ENCODE measurements at regions not wholly inside any gene's neighbourhood (a gene's known extent, or its start where the extent isn't known, plus 50 kb on each side); places are given as distances from the start of the nearest gene placed in this dataset.

- ATAC-seq: no peak
- TF ChIP-seq ZFP3 (CRISPR knock-in tag; IDR thresholded peaks at IDR 0.05): no peak
- no peak for TF ChIP-seq CSRNP3 (CRISPR knock-in tag; IDR thresholded peaks at IDR 0.05)
- TF ChIP-seq ZC3H10 (CRISPR knock-in tag; IDR thresholded peaks at IDR 0.05): no peak
- TF ChIP-seq OSR1 (CRISPR knock-in tag; IDR thresholded peaks at IDR 0.05): no peak
- no peak for TF ChIP-seq PPARA (CRISPR knock-in tag; IDR thresholded peaks at IDR 0.05; ENCODE audit: borderline replicate concordance)
- no peak for TF ChIP-seq RARB (CRISPR knock-in tag; IDR thresholded peaks at IDR 0.05)
- no peak for TF ChIP-seq ESRRG (CRISPR knock-in tag; IDR thresholded peaks at IDR 0.05)
- TF ChIP-seq GLIS3 (CRISPR knock-in tag; IDR thresholded peaks at IDR 0.05): no peak
- no peak for TF ChIP-seq BACH2 (CRISPR knock-in tag; IDR thresholded peaks at IDR 0.05; ENCODE audit: borderline replicate concordance)
- TF ChIP-seq CREB5 (CRISPR knock-in tag; IDR thresholded peaks at IDR 0.05; ENCODE audit: low read depth): no peak
- no peak for TF ChIP-seq ZNF70 (CRISPR knock-in tag; IDR thresholded peaks at IDR 0.05)
- TF ChIP-seq CSDC2 (CRISPR knock-in tag; IDR thresholded peaks at IDR 0.05): no peak
- TF ChIP-seq ZNF565 (CRISPR knock-in tag; conservative IDR thresholded peaks at IDR 0.05; ENCODE audit: low read depth): no peak
- TF ChIP-seq SNAI2 (CRISPR knock-in tag; IDR thresholded peaks at IDR 0.05): no peak
- TF ChIP-seq, protein P1, sequence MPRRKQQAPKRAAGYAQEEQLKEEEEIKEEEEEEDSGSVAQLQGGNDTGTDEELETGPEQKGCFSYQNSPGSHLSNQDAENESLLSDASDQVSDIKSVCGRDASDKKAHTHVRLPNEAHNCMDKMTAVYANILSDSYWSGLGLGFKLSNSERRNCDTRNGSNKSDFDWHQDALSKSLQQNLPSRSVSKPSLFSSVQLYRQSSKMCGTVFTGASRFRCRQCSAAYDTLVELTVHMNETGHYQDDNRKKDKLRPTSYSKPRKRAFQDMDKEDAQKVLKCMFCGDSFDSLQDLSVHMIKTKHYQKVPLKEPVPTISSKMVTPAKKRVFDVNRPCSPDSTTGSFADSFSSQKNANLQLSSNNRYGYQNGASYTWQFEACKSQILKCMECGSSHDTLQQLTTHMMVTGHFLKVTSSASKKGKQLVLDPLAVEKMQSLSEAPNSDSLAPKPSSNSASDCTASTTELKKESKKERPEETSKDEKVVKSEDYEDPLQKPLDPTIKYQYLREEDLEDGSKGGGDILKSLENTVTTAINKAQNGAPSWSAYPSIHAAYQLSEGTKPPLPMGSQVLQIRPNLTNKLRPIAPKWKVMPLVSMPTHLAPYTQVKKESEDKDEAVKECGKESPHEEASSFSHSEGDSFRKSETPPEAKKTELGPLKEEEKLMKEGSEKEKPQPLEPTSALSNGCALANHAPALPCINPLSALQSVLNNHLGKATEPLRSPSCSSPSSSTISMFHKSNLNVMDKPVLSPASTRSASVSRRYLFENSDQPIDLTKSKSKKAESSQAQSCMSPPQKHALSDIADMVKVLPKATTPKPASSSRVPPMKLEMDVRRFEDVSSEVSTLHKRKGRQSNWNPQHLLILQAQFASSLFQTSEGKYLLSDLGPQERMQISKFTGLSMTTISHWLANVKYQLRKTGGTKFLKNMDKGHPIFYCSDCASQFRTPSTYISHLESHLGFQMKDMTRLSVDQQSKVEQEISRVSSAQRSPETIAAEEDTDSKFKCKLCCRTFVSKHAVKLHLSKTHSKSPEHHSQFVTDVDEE (CRISPR knock-in tag; IDR thresholded peaks at IDR 0.05): no peak
Measured at GRCh38 chr4:35167385-35167784, 1076.9 kb downstream of the ARAP2 start.

- ATAC-seq: no peak
- no peak for TF ChIP-seq ARNTL (CRISPR knock-in tag; IDR thresholded peaks at IDR 0.05; ENCODE audit: borderline replicate concordance, low read depth)
- no peak for TF ChIP-seq ISL1 (CRISPR knock-in tag; IDR thresholded peaks at IDR 0.05)
- TF ChIP-seq, protein P1 (CRISPR knock-in tag; IDR thresholded peaks at IDR 0.05): no peak
- TF ChIP-seq TOX (CRISPR knock-in tag; IDR thresholded peaks at IDR 0.05; ENCODE audit: borderline replicate concordance): no peak
- no peak for TF ChIP-seq SNAI2 (CRISPR knock-in tag; IDR thresholded peaks at IDR 0.05)
- TF ChIP-seq ESRRG (CRISPR knock-in tag; IDR thresholded peaks at IDR 0.05): no peak
- no peak for TF ChIP-seq GLIS3 (CRISPR knock-in tag; IDR thresholded peaks at IDR 0.05)
- TF ChIP-seq CREB5 (CRISPR knock-in tag; IDR thresholded peaks at IDR 0.05; ENCODE audit: low read depth): no peak
- no peak for TF ChIP-seq TCF4 (CRISPR knock-in tag; IDR thresholded peaks at IDR 0.05; ENCODE audit: borderline replicate concordance)
- no peak for TF ChIP-seq ZFP30 (CRISPR knock-in tag; IDR thresholded peaks at IDR 0.05)
- TF ChIP-seq OSR1 (CRISPR knock-in tag; IDR thresholded peaks at IDR 0.05): no peak
- TF ChIP-seq CSDC2 (CRISPR knock-in tag; IDR thresholded peaks at IDR 0.05): no peak
- no peak for TF ChIP-seq BACH2 (CRISPR knock-in tag; IDR thresholded peaks at IDR 0.05; ENCODE audit: borderline replicate concordance)
- no peak for TF ChIP-seq CSRNP3 (CRISPR knock-in tag; IDR thresholded peaks at IDR 0.05)
Measured at GRCh38 chr4:35175487-35175886, 1068.8 kb downstream of the ARAP2 start.

All from SK-N-SH treated with all-trans-retinoic acid at 6 μM for 48 hours (cell line).